ENCODE measurements at regions not wholly inside any gene's neighbourhood (a gene's known extent, or its start where the extent isn't known, plus 50 kb on each side); places are given as distances from the start of the nearest gene placed in this dataset.

DNA sequence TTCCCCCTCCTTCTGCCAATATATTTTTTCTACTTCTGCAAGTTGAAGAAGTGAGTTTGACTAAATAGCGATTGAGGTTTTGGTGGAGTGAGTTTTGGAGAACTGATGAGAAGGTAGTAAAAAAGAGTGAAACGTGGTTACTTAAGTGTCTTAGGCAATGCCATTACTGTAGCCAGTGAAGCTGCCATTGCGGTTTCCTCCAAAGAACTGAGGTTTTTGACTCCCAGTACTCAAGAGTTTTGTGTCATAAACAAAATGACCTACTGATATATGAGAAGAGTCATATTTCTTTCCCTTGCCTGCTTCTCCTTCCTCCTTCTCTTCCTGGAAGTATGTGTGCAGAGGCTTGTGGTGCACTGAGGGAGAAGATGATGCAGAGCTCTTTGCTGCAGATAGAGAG, 554.5 kb upstream of the MAP3K7 start (continued):
- TF ChIP-seq ZNF274 (IDR thresholded peaks at IDR 0.05; ENCODE audit: insufficient read depth, insufficient read length) = no peak

GRCh38 chr6:91140449-91140848, 553.6 kb upstream of the MAP3K7 start:
- ATAC-seq (no peak), DNase-seq (ENCODE audit: low read depth, low spot score) (no peak), FAIRE-seq (no peak)
- Histone ChIP-seq H3K4me2 (ENCODE audit: control insufficient read depth, insufficient read depth) (no peak overlapping the region), H3K9ac (ENCODE audit: control insufficient read depth, insufficient read depth, low read length) (no peak overlapping the region), H3K27ac (ENCODE audit: control insufficient read depth, insufficient read depth) (no peak overlapping the region), H3K4me3 (no peak overlapping the region), H2AFZ (ENCODE audit: control insufficient read depth, low read depth, low read length) (no peak overlapping the region), H3K79me2 (ENCODE audit: control insufficient read depth, insufficient read depth, low read length) (no peaks in the 10 kb centered on the region), H3K36me3 (ENCODE audit: control insufficient read depth in 2 of 2, insufficient read depth in 2 of 2, low read length in 1 of 2) (no peaks in the 10 kb centered on the region), H4K20me1 (ENCODE audit: control insufficient read depth, insufficient read depth) (no peaks in the 10 kb centered on the region), H3K4me1 (ENCODE audit: control insufficient read depth, insufficient read depth, low read length) (no peaks in the 10 kb centered on the region), H3K27me3 (replicated peaks in 1 of 2; ENCODE audit: control insufficient read depth in 2 of 2, insufficient read depth in 2 of 2, low read length in 1 of 2) (no peaks in the 10 kb centered on the region), H3K9me3 (replicated peaks; ENCODE audit: control insufficient read depth, insufficient read depth, low read length) (no peaks in the 10 kb centered on the region)
- BruUV-seq (replicated peaks) = no TSS peak
- intact Hi-C loops (cut with micrococcal nuclease; ENCODE audit: unreplicated experiment) = no loop called here
- TF ChIP-seq ZNF207 (IDR thresholded peaks at IDR 0.05; ENCODE audit: borderline replicate concordance) (no peak), FOS (IDR thresholded peaks at IDR 0.05; ENCODE audit: borderline replicate concordance, extremely low read depth, insufficient read length) (no peak), MEF2B (IDR thresholded peaks at IDR 0.05; ENCODE audit: partially characterized antibody, poor library complexity, severe bottlenecking) (no peak), IKZF2 (IDR thresholded peaks at IDR 0.05) (no peak), ZZZ3 (IDR thresholded peaks at IDR 0.05; ENCODE audit: control insufficient read depth, insufficient read length, low read depth) (no peak), NFIC (IDR thresholded peaks at IDR 0.05; ENCODE audit: low read depth, low read length) (no peak), RAD51 (IDR thresholded peaks at IDR 0.05) (no peak), SPI1 (IDR thresholded peaks at IDR 0.05; ENCODE audit: borderline replicate concordance, insufficient read depth, low read depth, low read length) (no peak), ELK1 (IDR thresholded peaks at IDR 0.05; ENCODE audit: low read depth, low read length) (no peak)
- TF ChIP-seq, protein P1, sequence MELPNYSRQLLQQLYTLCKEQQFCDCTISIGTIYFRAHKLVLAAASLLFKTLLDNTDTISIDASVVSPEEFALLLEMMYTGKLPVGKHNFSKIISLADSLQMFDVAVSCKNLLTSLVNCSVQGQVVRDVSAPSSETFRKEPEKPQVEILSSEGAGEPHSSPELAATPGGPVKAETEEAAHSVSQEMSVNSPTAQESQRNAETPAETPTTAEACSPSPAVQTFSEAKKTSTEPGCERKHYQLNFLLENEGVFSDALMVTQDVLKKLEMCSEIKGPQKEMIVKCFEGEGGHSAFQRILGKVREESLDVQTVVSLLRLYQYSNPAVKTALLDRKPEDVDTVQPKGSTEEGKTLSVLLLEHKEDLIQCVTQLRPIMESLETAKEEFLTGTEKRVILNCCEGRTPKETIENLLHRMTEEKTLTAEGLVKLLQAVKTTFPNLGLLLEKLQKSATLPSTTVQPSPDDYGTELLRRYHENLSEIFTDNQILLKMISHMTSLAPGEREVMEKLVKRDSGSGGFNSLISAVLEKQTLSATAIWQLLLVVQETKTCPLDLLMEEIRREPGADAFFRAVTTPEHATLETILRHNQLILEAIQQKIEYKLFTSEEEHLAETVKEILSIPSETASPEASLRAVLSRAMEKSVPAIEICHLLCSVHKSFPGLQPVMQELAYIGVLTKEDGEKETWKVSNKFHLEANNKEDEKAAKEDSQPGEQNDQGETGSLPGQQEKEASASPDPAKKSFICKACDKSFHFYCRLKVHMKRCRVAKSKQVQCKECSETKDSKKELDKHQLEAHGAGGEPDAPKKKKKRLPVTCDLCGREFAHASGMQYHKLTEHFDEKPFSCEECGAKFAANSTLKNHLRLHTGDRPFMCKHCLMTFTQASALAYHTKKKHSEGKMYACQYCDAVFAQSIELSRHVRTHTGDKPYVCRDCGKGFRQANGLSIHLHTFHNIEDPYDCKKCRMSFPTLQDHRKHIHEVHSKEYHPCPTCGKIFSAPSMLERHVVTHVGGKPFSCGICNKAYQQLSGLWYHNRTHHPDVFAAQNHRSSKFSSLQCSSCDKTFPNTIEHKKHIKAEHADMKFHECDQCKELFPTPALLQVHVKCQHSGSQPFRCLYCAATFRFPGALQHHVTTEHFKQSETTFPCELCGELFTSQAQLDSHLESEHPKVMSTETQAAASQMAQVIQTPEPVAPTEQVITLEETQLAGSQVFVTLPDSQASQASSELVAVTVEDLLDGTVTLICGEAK (IDR thresholded peaks at IDR 0.05; ENCODE audit: borderline replicate concordance) = no peak
- TF ChIP-seq, protein P2, sequence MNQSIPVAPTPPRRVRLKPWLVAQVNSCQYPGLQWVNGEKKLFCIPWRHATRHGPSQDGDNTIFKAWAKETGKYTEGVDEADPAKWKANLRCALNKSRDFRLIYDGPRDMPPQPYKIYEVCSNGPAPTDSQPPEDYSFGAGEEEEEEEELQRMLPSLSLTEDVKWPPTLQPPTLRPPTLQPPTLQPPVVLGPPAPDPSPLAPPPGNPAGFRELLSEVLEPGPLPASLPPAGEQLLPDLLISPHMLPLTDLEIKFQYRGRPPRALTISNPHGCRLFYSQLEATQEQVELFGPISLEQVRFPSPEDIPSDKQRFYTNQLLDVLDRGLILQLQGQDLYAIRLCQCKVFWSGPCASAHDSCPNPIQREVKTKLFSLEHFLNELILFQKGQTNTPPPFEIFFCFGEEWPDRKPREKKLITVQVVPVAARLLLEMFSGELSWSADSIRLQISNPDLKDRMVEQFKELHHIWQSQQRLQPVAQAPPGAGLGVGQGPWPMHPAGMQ (IDR thresholded peaks at IDR 0.05; ENCODE audit: borderline replicate concordance) = no peak
- ChIA-PET CTCF (interaction anchor here (1.0 kb wide), 2 partner anchors 12 to 41 kb away, joined by 3 to 4 read pairs; no protein-coding TSS in a partner anchor), RAD21 (ENCODE audit: unreplicated experiment) (no interaction called here), POLR2A (no interaction called here), SMC1A (ENCODE audit: uncharacterized antibody, unreplicated experiment) (interaction anchor here (1.7 to 1.8 kb wide), 2 partner anchors 10 to 60 kb away, joined by 5 to 7 read pairs; no protein-coding TSS in a partner anchor)
- in situ Hi-C loops (cut with MboI) = no loop called here
- WGBS (ENCODE audit: insufficient coverage, insufficient replicate concordance, low lambda C conversion rate, missing lambda C conversion rate) = 0% methylated on average over 2 of the region's 2 CpGs

Measured in GM12878 (cell line).